GM19395 (cell line): ENCODE measurements at regions not wholly inside any gene's neighbourhood (a gene's known extent, or its start where the extent isn't known, plus 50 kb on each side); places are given as distances from the start of the nearest gene placed in this dataset.

ENCODE experiments used
- ATAC-seq: cut with Tn5 transposase; IDR thresholded peaks from one replicate; pipeline ENCODE4 v1.9.1; 2021; ENCODE audit warnings: mild to moderate bottlenecking, moderate library complexity; ENCODE audit not compliant: unreplicated experiment

DNA sequence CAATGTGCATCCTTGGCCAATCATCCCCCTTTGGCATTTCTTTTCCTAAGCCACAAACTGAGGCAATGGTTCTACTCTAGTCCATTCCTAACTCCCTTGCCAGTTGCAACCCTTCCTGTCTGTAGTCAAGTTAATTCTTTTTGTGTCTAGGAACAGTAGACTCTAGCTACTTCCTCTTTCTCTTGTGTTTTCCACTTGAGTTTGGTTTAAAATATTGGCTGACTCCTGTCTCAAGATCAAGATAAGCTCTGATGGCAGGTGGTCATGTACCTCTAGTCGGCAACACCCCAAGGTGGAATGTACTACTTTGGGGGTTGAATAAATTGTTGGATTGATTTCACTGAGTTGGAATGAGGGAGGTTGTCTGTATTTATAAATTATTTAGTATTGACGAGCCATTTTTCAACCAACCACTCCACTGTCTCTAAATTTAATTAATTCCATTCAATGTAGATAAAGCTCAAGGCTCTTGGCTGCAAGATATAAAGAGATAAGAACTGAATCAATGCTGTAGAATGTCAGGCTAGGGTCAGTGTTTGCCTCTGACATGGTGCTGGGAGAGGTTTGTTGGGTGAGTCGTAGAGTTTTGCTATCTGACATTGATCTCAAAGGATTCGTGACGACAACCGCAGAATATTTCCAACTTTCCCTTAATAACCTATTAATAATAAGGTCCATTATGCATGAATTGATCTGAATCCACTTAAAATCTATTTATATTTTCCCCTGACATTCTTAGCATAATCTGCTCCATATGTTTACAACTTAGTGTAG is 188.7 kb upstream of the APCDD1 start:
- no peak for ATAC-seq

- ATAC-seq: no peak
These were observed 188.2 kb upstream of the APCDD1 start for GRCh38 chr18:10266334-10266590.

DNA sequence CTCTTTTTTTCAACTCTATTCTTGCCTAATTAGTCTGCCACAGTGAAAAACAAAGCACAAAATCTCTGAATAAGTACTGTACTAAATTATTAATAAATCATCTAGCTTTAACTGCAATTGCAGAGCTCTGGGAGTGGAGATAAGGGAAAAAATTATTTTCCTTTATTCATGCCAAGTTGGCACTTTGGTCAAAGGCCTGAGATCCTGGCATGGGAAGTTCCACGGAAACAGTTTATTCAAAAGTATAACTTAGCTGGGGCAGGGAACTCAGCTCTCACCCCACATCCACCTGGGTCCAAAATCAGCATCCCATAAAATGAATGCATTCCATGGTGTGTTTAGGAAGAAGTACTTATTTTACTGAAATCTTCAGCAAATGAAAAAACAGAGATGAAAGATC is 185.2 kb upstream of the APCDD1 start:
- no peak for ATAC-seq

DNA sequence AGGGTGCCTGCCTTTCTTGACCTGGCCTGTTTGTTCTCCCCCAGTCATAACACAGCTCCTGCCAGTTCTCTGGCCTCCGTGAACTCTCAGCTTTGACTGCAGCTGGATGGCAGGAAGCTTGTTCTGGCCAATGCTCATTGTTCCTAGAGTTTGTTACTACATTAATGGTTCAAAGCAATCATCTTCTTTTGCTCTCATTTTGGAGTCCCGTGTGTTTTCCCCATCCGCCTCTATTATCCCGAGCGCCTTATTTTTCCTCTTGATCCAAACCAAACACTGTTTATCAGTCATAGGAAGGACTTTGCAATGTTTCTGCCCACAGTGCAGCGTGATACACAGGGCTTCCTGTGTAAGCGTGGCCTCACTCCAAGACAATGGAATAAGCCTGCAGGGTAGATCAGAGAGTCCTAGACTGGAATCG is 184.3 kb upstream of the APCDD1 start:
- no peak for ATAC-seq

GRCh38 chr18:10271481-10271880 is 183.0 kb upstream of the APCDD1 start:
- no peak for ATAC-seq

DNA sequence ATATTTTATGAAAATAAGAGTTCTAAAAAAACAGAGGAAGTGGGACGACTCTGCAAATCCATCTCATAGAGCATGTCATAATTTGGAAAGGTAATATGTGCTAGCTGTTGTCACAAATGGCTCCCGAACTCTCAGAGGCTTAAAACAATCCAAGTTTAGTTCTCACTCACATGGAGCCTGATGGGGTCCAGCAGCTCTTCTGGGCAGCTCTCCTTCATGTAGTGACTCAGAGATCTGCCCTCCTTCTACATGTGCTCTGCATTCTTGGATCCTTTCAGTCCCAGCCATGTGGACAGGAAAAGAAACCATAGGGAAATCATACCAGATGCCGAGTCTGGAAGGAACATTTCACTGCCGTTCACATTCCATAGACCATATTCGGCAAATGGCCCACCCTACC is 180.1 kb upstream of the APCDD1 start:
- no peak for ATAC-seq

- no peak for ATAC-seq
These were observed 178.9 kb upstream of the APCDD1 start for GRCh38 chr18:10275486-10275885.

GRCh38 chr18:10278265-10278664 is 176.2 kb upstream of the APCDD1 start:
- ATAC-seq: no peak

DNA sequence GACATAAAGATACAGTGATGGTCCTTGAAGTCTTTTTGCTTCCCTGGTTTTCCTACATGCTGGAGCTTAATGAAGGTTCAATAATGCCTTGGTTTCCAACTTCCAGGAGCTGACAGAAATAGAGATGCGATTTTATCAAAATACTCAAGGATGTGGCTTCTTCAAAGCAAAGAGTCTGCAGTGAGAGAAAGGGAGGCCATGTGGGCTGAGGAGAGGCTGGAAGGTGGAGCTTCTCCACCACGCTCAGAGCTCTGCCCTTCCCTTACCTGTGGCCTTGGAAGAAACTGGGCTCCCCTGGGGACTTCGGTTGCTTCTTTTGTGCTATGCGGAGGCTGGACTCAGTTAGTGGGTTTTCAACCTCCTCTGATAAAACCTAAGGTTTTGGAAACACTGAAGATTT is 175.0 kb upstream of the APCDD1 start:
- no peak for ATAC-seq

DNA sequence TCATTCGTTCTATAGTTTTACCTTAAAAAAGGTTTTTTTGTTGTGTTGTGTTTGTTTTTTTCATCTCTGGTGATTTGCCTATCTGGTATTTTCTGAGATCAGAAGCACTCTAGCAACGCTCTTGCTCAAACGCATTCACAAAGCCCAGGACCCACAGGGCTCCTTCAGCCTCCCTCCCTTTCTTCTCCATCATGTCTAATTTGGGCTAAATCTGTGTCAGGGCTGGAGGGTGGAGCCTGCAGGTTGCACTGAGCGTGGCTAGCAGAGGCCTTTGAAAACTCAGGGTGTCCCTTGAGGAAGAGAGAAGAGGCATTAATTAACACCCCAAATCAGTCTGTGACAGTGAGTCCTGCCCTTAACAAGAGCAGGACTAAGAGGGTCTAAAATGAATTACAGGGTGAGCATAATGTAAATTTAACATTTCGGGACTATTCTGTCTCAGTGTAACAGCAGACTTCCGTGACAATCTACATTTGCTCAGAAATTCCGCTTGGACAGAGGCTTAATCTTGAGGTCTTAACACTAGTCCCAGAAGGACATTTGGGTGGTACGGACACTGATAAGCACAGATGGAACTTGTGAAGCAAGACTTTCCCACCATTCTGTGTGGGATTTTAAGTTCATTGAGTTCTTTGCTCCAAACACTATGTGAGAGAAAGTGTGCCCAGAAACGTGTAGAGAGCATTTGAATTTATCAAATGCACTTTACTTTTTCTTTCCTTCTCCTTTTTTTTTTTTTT is 174.4 kb upstream of the APCDD1 start:
- ATAC-seq: no peak

DNA sequence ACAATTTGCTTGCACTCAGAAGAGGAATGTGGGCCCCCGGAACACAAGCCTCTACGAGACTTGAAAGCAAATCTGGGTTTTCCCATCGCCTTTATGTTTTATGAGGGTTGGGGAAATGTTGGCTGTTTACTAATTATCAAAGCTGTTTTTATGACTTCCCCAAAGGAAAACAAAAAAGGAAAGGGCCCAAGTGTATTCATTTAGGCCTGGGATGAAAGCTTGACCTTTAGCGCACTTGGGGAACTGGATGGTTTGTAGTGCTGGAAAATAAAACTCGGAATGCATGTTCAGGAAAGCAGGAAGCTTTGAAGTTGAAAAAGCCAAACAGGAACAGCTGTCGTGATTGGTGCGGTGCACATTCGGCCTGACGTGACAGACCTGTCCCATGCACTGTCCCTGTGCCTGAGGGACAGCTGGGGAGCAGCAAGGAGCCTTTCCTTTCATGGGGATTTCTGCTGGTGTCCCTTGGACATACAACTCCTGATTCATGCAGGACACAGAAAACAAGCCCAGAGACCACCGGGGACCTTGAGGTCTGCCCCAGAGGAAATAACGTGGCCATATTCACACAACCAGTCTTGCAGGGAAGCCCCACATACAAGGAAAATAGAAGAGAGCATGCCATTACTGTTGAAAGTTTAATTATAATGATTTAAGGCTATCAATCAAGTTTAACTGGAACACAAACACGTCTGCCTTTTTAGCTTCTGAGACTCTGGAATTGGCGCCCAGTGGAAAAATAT is 169.7 kb upstream of the APCDD1 start:
- no peak for ATAC-seq

DNA sequence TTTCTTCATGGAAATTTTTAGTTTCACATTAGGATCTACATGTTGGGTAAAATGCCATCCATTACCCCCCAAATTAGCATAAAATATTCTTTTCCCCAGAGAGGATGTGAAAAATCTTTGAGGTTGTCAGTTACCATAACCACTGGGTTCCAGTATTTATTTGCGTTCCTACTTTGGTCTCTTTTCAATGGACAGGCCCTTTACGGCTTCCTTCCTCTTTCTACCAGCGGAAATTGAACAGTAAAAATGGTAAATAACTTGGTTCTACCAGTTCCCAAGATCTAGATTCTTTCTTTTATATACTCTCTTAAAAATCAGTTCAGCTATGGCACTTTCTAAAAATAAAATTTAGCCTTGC is 169.2 kb upstream of the APCDD1 start:
- no peak for ATAC-seq

DNA sequence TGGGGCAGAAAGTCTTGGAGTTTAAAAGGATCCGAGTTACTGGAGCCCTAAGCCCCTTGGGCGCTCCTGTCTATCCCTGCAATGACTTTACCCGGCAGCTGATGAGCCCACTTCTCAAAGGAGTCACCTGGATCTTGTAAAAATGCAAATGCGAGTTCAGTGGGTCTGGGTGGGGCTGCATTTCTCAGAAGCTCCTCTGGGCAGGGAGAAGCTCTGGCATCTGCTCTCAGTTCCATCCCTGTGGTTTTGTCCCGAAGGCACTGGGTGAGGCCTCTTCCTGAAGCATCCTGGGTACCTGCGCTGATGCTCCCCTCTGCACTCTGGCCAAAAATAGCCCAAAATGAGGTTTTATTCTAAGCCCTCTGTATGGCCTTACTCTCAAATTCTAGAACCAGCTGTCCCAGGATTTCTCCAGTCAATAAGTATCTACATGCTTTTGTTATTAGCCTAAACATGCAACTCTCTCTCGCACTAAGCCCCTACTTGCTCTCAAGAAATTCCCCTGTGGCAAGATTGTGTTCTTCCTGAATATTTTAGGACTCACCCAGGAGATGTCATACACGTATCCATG is 167.8 kb upstream of the APCDD1 start:
- ATAC-seq: no peak

DNA sequence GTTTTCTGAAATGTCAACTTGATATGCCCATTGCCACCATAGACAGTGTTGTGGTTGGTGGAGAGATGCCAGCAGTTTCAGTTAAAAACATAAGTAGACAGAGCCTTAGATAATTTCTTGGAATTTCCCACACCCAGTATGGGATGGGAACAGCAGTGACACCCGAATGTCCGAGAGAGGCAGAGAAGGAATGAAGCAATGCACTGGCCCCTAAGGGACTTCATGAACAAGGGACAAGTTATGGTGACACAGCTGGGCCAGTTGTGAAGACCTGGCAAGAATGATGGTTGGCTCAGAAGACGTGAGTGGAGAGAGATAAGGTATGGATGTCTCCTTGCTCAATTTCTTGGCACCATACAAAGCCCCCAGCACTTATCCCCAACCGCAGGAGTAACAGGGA is 165.2 kb upstream of the APCDD1 start:
- ATAC-seq: no peak

DNA sequence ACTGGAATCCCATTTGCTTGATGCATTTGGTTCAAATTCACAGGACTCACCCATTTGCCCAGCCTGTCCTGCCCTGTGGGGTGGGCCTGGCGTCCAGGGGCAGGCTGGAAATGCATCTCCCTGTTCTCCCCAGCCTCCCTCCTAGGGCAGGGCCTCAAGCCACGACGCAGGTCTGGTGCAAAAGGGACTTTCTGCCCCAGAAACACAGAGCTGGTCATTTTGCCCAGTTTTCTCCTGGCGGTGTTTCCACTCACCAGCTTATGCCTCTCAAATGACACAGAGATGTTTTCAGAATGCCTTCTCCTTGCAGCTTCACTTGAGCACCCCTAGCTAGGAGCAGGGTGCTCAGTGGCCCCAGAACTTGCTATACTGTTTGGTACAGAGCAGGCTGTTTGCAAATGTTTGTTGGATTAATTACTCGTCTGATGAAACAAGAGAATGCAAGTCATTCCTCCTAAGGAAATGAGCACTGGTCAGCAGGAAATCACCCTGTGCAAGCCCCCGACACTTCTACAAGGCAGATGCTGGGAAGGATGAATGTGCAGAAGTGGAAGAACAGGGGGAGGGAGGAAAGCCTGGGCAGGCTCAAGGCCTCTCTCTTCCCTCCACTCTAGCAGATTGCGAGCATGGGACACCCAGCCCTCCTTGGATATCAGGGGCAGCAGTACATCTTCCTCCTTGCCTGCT is 164.3 kb upstream of the APCDD1 start:
- ATAC-seq: no peak

- ATAC-seq: no peak
These were observed 163.7 kb upstream of the APCDD1 start for GRCh38 chr18:10290638-10291235.

GRCh38 chr18:10291568-10291981 is 162.9 kb upstream of the APCDD1 start:
- no peak for ATAC-seq

DNA sequence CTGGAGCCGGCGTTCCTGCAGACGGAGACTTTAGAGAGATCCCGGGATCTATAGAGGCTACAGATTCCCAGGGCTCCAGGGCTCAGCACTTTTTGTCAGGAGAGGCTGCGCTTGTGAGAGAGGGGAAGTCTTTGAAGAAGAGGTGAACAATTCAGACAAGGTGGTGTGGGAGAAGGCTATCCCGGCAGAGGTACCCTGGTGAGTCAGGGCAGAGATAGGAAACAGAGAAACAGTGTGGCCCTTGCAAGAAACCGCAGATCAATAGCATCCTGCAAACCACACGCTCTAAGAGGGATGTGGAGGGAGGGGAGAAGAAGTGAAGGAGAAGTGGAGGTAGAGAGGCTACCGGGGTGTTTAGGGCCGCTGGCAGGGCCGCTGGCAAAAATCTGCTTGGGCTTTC is 160.5 kb upstream of the APCDD1 start:
- no peak for ATAC-seq

DNA sequence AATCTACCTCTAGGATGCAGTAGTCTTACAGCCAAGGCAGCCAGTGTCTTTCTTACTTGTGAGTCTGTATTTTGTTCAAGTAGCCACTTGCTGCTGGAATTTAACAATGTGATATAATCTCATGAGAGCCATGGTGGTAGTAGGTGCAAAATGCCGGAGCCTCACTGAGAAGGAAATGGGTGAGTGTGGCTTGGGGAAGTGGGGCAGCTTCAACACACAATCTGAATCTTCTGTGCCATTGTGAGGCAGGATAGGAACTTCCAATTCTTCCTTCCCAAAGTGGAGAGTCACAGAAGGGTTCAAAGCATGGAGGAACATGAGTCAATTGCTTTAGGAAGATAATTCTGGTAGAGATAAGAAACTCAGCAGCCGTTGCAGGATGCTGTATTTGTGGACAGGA is 158.7 kb upstream of the APCDD1 start:
- no peak for ATAC-seq

DNA sequence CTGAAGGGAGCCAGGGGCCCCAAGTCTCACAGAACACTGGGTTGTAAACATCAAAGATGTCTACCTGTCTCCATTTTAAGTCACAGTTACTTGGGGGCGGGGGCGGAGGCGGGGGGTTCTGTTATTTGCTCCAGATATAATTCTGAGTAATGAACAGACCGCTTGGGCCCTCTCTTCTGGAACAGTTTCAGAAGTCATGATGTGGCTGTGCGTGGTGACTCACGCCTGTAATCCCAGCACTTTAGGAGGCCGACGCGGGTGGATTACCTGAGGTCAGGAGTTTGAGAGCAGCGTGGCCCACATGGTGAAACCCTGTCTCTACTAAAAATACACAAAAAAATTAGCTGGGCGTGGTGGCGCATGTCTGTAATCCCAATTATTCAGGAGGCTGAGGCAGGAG is 157.9 kb upstream of the APCDD1 start:
- ATAC-seq: no peak

DNA sequence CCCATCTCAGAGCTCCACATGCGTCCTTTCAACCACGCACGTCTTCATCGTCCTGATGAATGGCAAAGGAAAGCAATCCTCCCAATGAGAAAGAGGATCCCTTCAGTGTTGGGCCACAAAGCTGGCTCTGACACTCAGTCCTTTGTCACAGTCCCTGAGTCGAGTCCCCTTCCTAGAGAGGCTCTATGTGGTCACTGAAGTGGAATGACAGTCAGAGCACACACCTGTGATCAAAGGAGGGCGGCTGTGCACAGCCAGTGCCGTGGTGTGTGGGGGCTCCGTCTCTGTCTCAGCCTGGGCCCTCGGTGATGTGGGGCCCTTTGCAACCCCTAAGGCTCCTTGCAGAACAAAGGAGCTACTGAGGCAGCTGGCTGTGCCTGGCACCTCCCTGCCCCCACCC is 157.3 kb upstream of the APCDD1 start:
- no peak for ATAC-seq
